CD4-positive, alpha-beta T cell (primary cell): ENCODE measurements at regions not wholly inside any gene's neighbourhood (a gene's known extent, or its start where the extent isn't known, plus 50 kb on each side); places are given as distances from the start of the nearest gene placed in this dataset.

Source experiments
- ATAC-seq: fragments of 200-7000 bp; cut with Tn5 transposase; one replicate; pipeline ENCODE4 v1.10.0; 2022; ENCODE audit warnings: mild to moderate bottlenecking; ENCODE audit not compliant: poor library complexity
- CTCF ChIA-PET: fragments of 350-600 bp; sonication (Branson Sonifier 250); formaldehyde crosslinking; loops from one replicate; lab custom pipeline; 2021; ENCODE audit warnings: antibody characterized with exemption, inconsistent platforms; lab: Charles Lee
- POLR2A ChIA-PET: fragments of 350-600 bp; sonication (Branson Sonifier 250); formaldehyde crosslinking; loops from one replicate; lab custom pipeline; 2021; ENCODE audit warnings: antibody characterized with exemption, inconsistent platforms; lab: Charles Lee
- DNase-seq, 14 experiments: peaks; one replicate each; pipeline ENCODE4 v3.0.0-alpha.2; 2013 to 2020; ENCODE audit warnings: mixed read lengths in 2 of 14
- H3K27ac ChIP-seq, 2 donors: one replicate each; pipeline versions ENCODE4 v1.5.1 to v1.7.0; 2013; ENCODE audit warnings: low read length in 2 of 2, low read depth in 1 of 2, mild to moderate bottlenecking in 1 of 2
- H3K27me3 ChIP-seq, 2 experiments: 1 replicate in 1 of 2; 2 replicates in 1 of 2; pipeline versions ENCODE4 v1.6.1 to v1.7.0; 2013; ENCODE audit warnings: low read length in 2 of 2, control low read depth in 1 of 2, mild to moderate bottlenecking in 1 of 2, moderate library complexity in 1 of 2; ENCODE audit not compliant: insufficient read depth in 2 of 2, control insufficient read depth in 1 of 2
- H3K36me3 ChIP-seq: one replicate; pipeline ENCODE4 v1.6.1; 2013; ENCODE audit warnings: low read length, control low read depth; ENCODE audit not compliant: insufficient read depth
- H3K4me1 ChIP-seq: one replicate; pipeline ENCODE4 v1.6.1; 2013; ENCODE audit warnings: low read length, control low read depth; ENCODE audit not compliant: insufficient read depth
- H3K4me3 ChIP-seq: one replicate; pipeline ENCODE4 v1.5.1; 2013; ENCODE audit warnings: mild to moderate bottlenecking, low read length, moderate library complexity
- H3K9me3 ChIP-seq, 2 experiments: 1 replicate in 1 of 2; 2 replicates in 1 of 2; pipeline versions ENCODE4 v1.6.1 to v1.7.0; 2013; ENCODE audit warnings: low read length in 2 of 2, mild to moderate bottlenecking in 2 of 2, control low read depth in 1 of 2, moderate library complexity in 1 of 2; ENCODE audit not compliant: control insufficient read depth in 1 of 2, insufficient read depth in 1 of 2
- H3K27ac Mint-ChIP-seq: one replicate; pipeline ENCODE4 v1.8.0; 2020; ENCODE audit warnings: mixed read lengths
- H3K27me3 Mint-ChIP-seq: one replicate; pipeline ENCODE4 v1.8.0; 2021; ENCODE audit warnings: mixed read lengths
- H3K36me3 Mint-ChIP-seq: one replicate; pipeline ENCODE4 v1.8.0; 2021; ENCODE audit warnings: low read depth, mixed read lengths
- H3K4me1 Mint-ChIP-seq: one replicate; pipeline ENCODE4 v1.8.0; 2021; ENCODE audit warnings: low read depth, mixed read lengths
- H3K4me3 Mint-ChIP-seq: one replicate; pipeline ENCODE4 v1.8.0; 2020; ENCODE audit warnings: mild to moderate bottlenecking, mixed read lengths
- H3K9me3 Mint-ChIP-seq: one replicate; pipeline ENCODE4 v1.8.0; 2020; ENCODE audit warnings: mixed read lengths
- CTCF ChIP-seq: fragments of 200-600 bp; IDR thresholded peaks from one replicate; pipeline ENCODE4 v1.8.0; 2022; ENCODE audit warnings: antibody characterized with exemption, mild to moderate bottlenecking
- intact Hi-C, 2 experiments: fragments of 100-400 bp; cut with DNase I in 1 of 2; cut with micrococcal nuclease in 1 of 2; formaldehyde crosslinking; loops; one replicate each; pipeline versions ENCODE4 v1.15.1 to v1.9.0; 2023 to 2025; cut with DNase I, micrococcal nuclease

- Mint-ChIP-seq H3K27me3 (peaks cover 18% of the 10 kb centered on the region), H3K4me1 (no peaks in the 10 kb centered on the region), H3K4me3 (no peak overlapping the region), H3K36me3 (no peaks in the 10 kb centered on the region), H3K9me3 (no peaks in the 10 kb centered on the region), H3K27ac (no peak overlapping the region)
- DNase-seq (no peak), ATAC-seq (no peak)
- TF ChIP-seq CTCF = no peak
- Histone ChIP-seq H3K4me1 (no peaks in the 10 kb centered on the region), H3K4me3 (no peak overlapping the region), H3K27ac (no peak overlapping the region), H3K9me3 (no peaks in the 10 kb centered on the region), H3K36me3 (no peaks in the 10 kb centered on the region), H3K27me3 (peaks cover 4 to 7% of the 10 kb centered on the region in 2 experiments)
- CTCF ChIA-PET = interaction anchor here (0.6 kb wide), 1 partner anchor 25 kb away, joined by 4 read pairs; no protein-coding TSS in a partner anchor
- POLR2A ChIA-PET = no interaction called here
- intact Hi-C loops = no loop called here
Measured at GRCh38 chr1:63710308-63710707, 63.5 kb upstream of the ROR1 start.

- TF ChIP-seq CTCF = no peak
- Mint-ChIP-seq H3K4me3 (no peak overlapping the region), H3K27ac (no peak overlapping the region), H3K27me3 (peaks cover 17% of the 10 kb centered on the region), H3K9me3 (no peaks in the 10 kb centered on the region), H3K36me3 (no peaks in the 10 kb centered on the region), H3K4me1 (no peaks in the 10 kb centered on the region)
- no peak overlapping the region for H3K4me3 ChIP-seq
- no peaks in the 10 kb centered on the region for H3K9me3 ChIP-seq
- no peak overlapping the region for H3K27ac ChIP-seq
- POLR2A ChIA-PET = no interaction called here
- intact Hi-C loops = no loop called here
- DNase-seq (no peak), ATAC-seq (no peak)
- peaks cover 4 to 7% of the 10 kb centered on the region in 2 experiments for H3K27me3 ChIP-seq
- no peaks in the 10 kb centered on the region for H3K4me1 ChIP-seq
- H3K36me3 ChIP-seq = no peaks in the 10 kb centered on the region
- CTCF ChIA-PET = no interaction called here
Measured at GRCh38 chr1:63710761-63711380, 62.9 kb upstream of the ROR1 start.

- Histone ChIP-seq H3K27me3 (peaks cover 2 to 3% of the 10 kb centered on the region in 2 experiments), H3K27ac (no peak overlapping the region), H3K4me1 (no peaks in the 10 kb centered on the region), H3K4me3 (no peak overlapping the region), H3K36me3 (no peaks in the 10 kb centered on the region), H3K9me3 (no peaks in the 10 kb centered on the region)
- CTCF ChIA-PET = interaction anchor here (1.1 kb wide), 1 partner anchor 21 kb away, joined by 3 read pairs; no protein-coding TSS in a partner anchor
- ATAC-seq (no peak), DNase-seq (no peak)
- Mint-ChIP-seq H3K27me3 (peaks cover 9% of the 10 kb centered on the region), H3K27ac (no peak overlapping the region), H3K36me3 (no peaks in the 10 kb centered on the region), H3K9me3 (no peaks in the 10 kb centered on the region), H3K4me1 (no peaks in the 10 kb centered on the region), H3K4me3 (no peak overlapping the region)
- no peak for TF ChIP-seq CTCF
- POLR2A ChIA-PET = no interaction called here
- intact Hi-C loops = no loop called here
Measured at GRCh38 chr1:63713041-63713440, 60.8 kb upstream of the ROR1 start.
